ENCODE measurements at regions not wholly inside any gene's neighbourhood (a gene's known extent, or its start where the extent isn't known, plus 50 kb on each side); places are given as distances from the start of the nearest gene placed in this dataset.

DNA sequence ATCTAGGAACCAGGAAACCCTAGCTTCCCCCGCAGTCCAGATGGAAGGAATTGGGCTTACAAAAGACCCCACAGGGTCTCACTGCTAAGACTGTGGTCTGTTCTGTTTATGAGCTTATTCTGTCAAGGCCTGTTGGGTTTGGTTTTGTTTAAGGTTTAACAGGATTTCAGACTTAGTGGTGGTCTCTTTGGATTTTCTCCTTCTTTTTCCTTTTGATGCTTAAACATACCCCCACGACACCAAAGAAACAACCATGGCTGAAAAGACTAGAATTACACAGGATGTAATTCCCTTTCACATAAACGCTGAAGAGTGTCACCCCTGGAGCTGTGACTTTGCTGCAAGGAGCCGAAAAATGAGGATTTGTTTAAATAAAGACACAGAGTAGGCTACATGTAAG lies 408.6 kb downstream of the PREX1 start:
- Histone ChIP-seq H3K27me3 (ENCODE audit: insufficient read depth, low read length) (no peaks in the 10 kb centered on the region), H3K9ac (ENCODE audit: low read depth, low read length) (no peak overlapping the region), H3K4me3 (ENCODE audit: low read length) (no peak overlapping the region), H3K9me3 (ENCODE audit: insufficient read depth, low read depth, low read length) (no peaks in the 10 kb centered on the region), H3K27ac (ENCODE audit: low read depth, low read length) (no peak overlapping the region), H3K4me1 (ENCODE audit: insufficient read depth, low read length) (no peaks in the 10 kb centered on the region), H3K36me3 (ENCODE audit: insufficient read depth, low read length) (no peaks in the 10 kb centered on the region)
- 85% methylated on average over 4 of the region's 4 CpGs for WGBS

DNA sequence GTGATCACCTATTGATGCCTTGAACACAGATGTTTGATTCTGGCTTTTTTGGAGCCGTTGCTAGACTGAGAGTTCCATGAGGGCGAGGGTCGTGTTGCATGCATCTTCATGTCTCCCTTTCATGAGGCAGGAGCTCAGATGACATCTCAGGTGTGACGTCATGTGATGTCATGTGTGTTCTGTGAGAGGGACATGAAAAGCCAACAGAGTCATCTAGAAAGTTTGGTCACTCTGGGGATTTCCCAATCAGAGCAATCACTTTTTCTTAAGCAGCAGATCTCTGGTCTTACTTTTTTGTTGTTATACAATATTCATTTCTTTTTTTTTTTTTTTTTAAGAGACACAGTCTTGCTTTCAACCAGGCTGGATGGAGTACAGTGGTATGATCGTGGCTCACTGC lies 411.8 kb downstream of the PREX1 start:
- Histone ChIP-seq H3K4me3 (ENCODE audit: low read length) (no peak overlapping the region), H3K9ac (ENCODE audit: low read depth, low read length) (no peak overlapping the region)
- 65% methylated on average over 5 of the region's 5 CpGs for WGBS

DNA sequence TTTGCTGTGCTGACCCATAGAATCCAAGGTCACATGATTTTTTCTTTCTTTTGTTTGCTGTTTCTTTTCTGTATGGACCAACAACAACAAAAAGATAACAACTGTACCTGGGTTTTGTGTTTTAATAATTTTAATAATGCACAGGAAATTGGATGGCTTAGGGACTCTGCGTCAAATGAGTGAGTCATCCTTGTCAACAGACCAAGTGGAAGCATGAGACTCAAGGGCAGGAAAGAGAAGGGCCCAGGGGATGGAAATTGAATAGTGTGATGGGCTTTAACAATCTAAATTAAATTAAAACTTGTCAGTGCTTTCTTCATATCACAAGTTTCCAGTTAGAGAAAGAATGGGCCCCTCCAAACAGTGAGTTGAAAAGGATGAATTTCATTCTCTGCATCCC lies 413.0 kb downstream of the PREX1 start:
- H3K4me1 ChIP-seq (ENCODE audit: insufficient read depth, low read length) = no peaks in the 10 kb centered on the region
- H3K4me3 ChIP-seq (ENCODE audit: low read length) = no peak overlapping the region
- no peak overlapping the region for H3K27ac ChIP-seq (ENCODE audit: low read depth, low read length)
- WGBS = 98% methylated on average over 1 of the region's 1 CpG
- no peak overlapping the region for H3K9ac ChIP-seq (ENCODE audit: low read depth, low read length)
- no peaks in the 10 kb centered on the region for H3K36me3 ChIP-seq (ENCODE audit: insufficient read depth, low read length)
- H3K27me3 ChIP-seq (ENCODE audit: insufficient read depth, low read length) = no peaks in the 10 kb centered on the region
- 0 out of 2 replicates have a peak, but pooled peaks cover 3% of the 10 kb centered on the region for H3K9me3 ChIP-seq (ENCODE audit: insufficient read depth, low read depth, low read length)

More for the DNA sequence above, 411.8 kb downstream of the PREX1 start:
- H3K36me3 ChIP-seq (ENCODE audit: insufficient read depth, low read length) = no peaks in the 10 kb centered on the region
- H3K27me3 ChIP-seq (ENCODE audit: insufficient read depth, low read length) = no peaks in the 10 kb centered on the region
- no peak overlapping the region for H3K27ac ChIP-seq (ENCODE audit: low read depth, low read length)
- 0 out of 2 replicates have a peak, but pooled peaks cover 3% of the 10 kb centered on the region for H3K9me3 ChIP-seq (ENCODE audit: insufficient read depth, low read depth, low read length)
- no peaks in the 10 kb centered on the region for H3K4me1 ChIP-seq (ENCODE audit: insufficient read depth, low read length)

GRCh38 chr20:48411919-48412522 lies 415.8 kb downstream of the PREX1 start:
- 93% methylated on average over 5 of the region's 6 CpGs for WGBS
- Histone ChIP-seq H3K4me1 (ENCODE audit: insufficient read depth, low read length) (peaks cover 8% of the 10 kb centered on the region), H3K27me3 (ENCODE audit: insufficient read depth, low read length) (no peaks in the 10 kb centered on the region), H3K9ac (ENCODE audit: low read depth, low read length) (no peak overlapping the region), H3K36me3 (ENCODE audit: insufficient read depth, low read length) (no peaks in the 10 kb centered on the region), H3K4me3 (ENCODE audit: low read length) (no peak overlapping the region), H3K27ac (ENCODE audit: low read depth, low read length) (no peak overlapping the region), H3K9me3 (ENCODE audit: insufficient read depth, low read depth, low read length) (0 out of 2 replicates have a peak, but pooled peaks cover 3% of the 10 kb centered on the region)

GRCh38 chr20:48411245-48411644 lies 416.6 kb downstream of the PREX1 start:
- no peak overlapping the region for H3K9ac ChIP-seq (ENCODE audit: low read depth, low read length)
- 90% methylated on average over 3 of the region's 3 CpGs for WGBS

DNA sequence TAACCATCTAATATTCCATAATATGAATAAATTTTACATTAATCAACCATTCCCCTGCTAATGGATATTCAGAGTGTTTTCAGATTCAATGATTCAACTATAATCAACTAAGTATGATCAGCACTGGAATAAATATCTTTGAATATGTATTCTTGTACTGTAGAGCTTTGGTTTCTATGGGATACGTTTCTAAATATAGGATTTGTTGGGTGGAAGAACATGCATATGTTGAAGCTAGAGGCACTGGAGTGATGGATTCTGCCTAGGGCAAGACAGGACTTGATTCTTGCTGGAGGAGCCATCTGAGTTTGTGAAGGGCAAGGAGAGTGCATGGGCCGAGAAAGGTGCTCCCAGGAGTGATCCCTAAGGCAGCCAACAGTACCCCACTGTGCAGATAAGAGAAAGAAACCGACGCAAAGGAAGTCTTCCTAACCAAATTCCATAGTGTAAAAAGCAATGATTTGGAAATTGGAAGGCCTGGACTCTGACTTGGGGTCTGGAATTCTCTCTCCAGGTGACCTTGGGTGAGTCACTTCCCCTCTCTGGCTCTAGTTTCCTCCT lies 418.7 kb downstream of the PREX1 start:
- Histone ChIP-seq H3K9ac (ENCODE audit: low read depth, low read length) (no peak overlapping the region), H3K27ac (ENCODE audit: low read depth, low read length) (no peak overlapping the region), H3K27me3 (ENCODE audit: insufficient read depth, low read length) (no peaks in the 10 kb centered on the region), H3K4me1 (ENCODE audit: insufficient read depth, low read length) (peaks cover 17% of the 10 kb centered on the region), H3K9me3 (ENCODE audit: insufficient read depth, low read depth, low read length) (0 out of 2 replicates have a peak, but pooled peaks cover 3% of the 10 kb centered on the region), H3K4me3 (ENCODE audit: low read length) (no peak overlapping the region), H3K36me3 (ENCODE audit: insufficient read depth, low read length) (no peaks in the 10 kb centered on the region)
- 97% methylated on average over 4 of the region's 4 CpGs for WGBS

More at GRCh38 chr20:48411245-48411644, 416.6 kb downstream of the PREX1 start:
- H3K9me3 ChIP-seq (ENCODE audit: insufficient read depth, low read depth, low read length) = 0 out of 2 replicates have a peak, but pooled peaks cover 3% of the 10 kb centered on the region
- H3K27ac ChIP-seq (ENCODE audit: low read depth, low read length) = no peak overlapping the region
- no peak overlapping the region for H3K4me3 ChIP-seq (ENCODE audit: low read length)
- H3K4me1 ChIP-seq (ENCODE audit: insufficient read depth, low read length) = peaks cover 16% of the 10 kb centered on the region
- no peaks in the 10 kb centered on the region for H3K27me3 ChIP-seq (ENCODE audit: insufficient read depth, low read length)
- H3K36me3 ChIP-seq (ENCODE audit: insufficient read depth, low read length) = no peaks in the 10 kb centered on the region

GRCh38 chr20:48407710-48408109 lies 420.1 kb downstream of the PREX1 start:
- WGBS = 78% methylated on average over 6 of the region's 6 CpGs
- Histone ChIP-seq H3K9ac (ENCODE audit: low read depth, low read length) (no peak overlapping the region), H3K27ac (ENCODE audit: low read depth, low read length) (no peak overlapping the region), H3K4me1 (ENCODE audit: insufficient read depth, low read length) (peaks cover 17% of the 10 kb centered on the region), H3K9me3 (ENCODE audit: insufficient read depth, low read depth, low read length) (0 out of 2 replicates have a peak, but pooled peaks cover 3% of the 10 kb centered on the region), H3K27me3 (ENCODE audit: insufficient read depth, low read length) (no peaks in the 10 kb centered on the region), H3K36me3 (ENCODE audit: insufficient read depth, low read length) (no peaks in the 10 kb centered on the region), H3K4me3 (ENCODE audit: low read length) (no peak overlapping the region)

GRCh38 chr20:48406912-48407340 lies 420.9 kb downstream of the PREX1 start:
- Histone ChIP-seq H3K9me3 (ENCODE audit: insufficient read depth, low read depth, low read length) (0 out of 2 replicates have a peak, but pooled peaks cover 2% of the 10 kb centered on the region), H3K36me3 (ENCODE audit: insufficient read depth, low read length) (no peaks in the 10 kb centered on the region), H3K27me3 (ENCODE audit: insufficient read depth, low read length) (no peaks in the 10 kb centered on the region), H3K4me1 (ENCODE audit: insufficient read depth, low read length) (peaks cover 17% of the 10 kb centered on the region), H3K27ac (ENCODE audit: low read depth, low read length) (no peak overlapping the region; the same call in 1 of the 2 replicates), H3K4me3 (ENCODE audit: low read length) (no peak overlapping the region), H3K9ac (ENCODE audit: low read depth, low read length) (no peak overlapping the region)
- 54% methylated on average over 5 of the region's 5 CpGs for WGBS

- no peaks in the 10 kb centered on the region for H3K36me3 ChIP-seq (ENCODE audit: insufficient read depth, low read length)
- H3K4me1 ChIP-seq (ENCODE audit: insufficient read depth, low read length) = peaks cover 17% of the 10 kb centered on the region
- no peaks in the 10 kb centered on the region for H3K9me3 ChIP-seq (ENCODE audit: insufficient read depth, low read depth, low read length)
- WGBS = 68% methylated on average over 4 of the region's 4 CpGs
- H3K9ac ChIP-seq (ENCODE audit: low read depth, low read length) = no peak overlapping the region
- H3K27ac ChIP-seq (ENCODE audit: low read depth, low read length) = no peak overlapping the region
- H3K4me3 ChIP-seq (ENCODE audit: low read length) = no peak overlapping the region
- no peaks in the 10 kb centered on the region for H3K27me3 ChIP-seq (ENCODE audit: insufficient read depth, low read length)
Measured at GRCh38 chr20:48406498-48406897, 421.3 kb downstream of the PREX1 start.

- H3K36me3 ChIP-seq (ENCODE audit: insufficient read depth, low read length) = no peaks in the 10 kb centered on the region
- H3K27me3 ChIP-seq (ENCODE audit: insufficient read depth, low read length) = no peaks in the 10 kb centered on the region
- H3K4me1 ChIP-seq (ENCODE audit: insufficient read depth, low read length) = peaks cover 17% of the 10 kb centered on the region
- WGBS = 86% methylated on average over 13 of the region's 13 CpGs
- H3K4me3 ChIP-seq (ENCODE audit: low read length) = no peak overlapping the region
- H3K9ac ChIP-seq (ENCODE audit: low read depth, low read length) = no peak overlapping the region
- H3K27ac ChIP-seq (ENCODE audit: low read depth, low read length) = no peak overlapping the region
- no peaks in the 10 kb centered on the region for H3K9me3 ChIP-seq (ENCODE audit: insufficient read depth, low read depth, low read length)
Measured at GRCh38 chr20:48405909-48406308, 421.9 kb downstream of the PREX1 start.

GRCh38 chr20:48404598-48404997 lies 423.2 kb downstream of the PREX1 start:
- Histone ChIP-seq H3K9me3 (ENCODE audit: insufficient read depth, low read depth, low read length) (no peaks in the 10 kb centered on the region), H3K4me1 (ENCODE audit: insufficient read depth, low read length) (peaks cover 17% of the 10 kb centered on the region), H3K9ac (ENCODE audit: low read depth, low read length) (no peak overlapping the region), H3K27me3 (ENCODE audit: insufficient read depth, low read length) (no peaks in the 10 kb centered on the region), H3K27ac (ENCODE audit: low read depth, low read length) (no peak overlapping the region), H3K4me3 (ENCODE audit: low read length) (no peak overlapping the region), H3K36me3 (ENCODE audit: insufficient read depth, low read length) (no peaks in the 10 kb centered on the region)
- 94% methylated on average over 5 of the region's 5 CpGs for WGBS
